PFSK-1 (cell line): ENCODE measurements at regions not wholly inside any gene's neighbourhood (a gene's known extent, or its start where the extent isn't known, plus 50 kb on each side); places are given as distances from the start of the nearest gene placed in this dataset.

Source experiments
- POLR2AphosphoS5 ChIP-seq: IDR thresholded peaks from 2 replicates; pipeline ENCODE4 v1.6.1; 2012; ENCODE audit warnings: low read depth, mild to moderate bottlenecking, control low read depth, low read length, moderate library complexity
- TAF1 ChIP-seq: IDR thresholded peaks from 2 replicates; pipeline ENCODE4 v1.6.1; 2012; ENCODE audit warnings: low read length, control low read depth, borderline replicate concordance; ENCODE audit not compliant: insufficient read depth

DNA sequence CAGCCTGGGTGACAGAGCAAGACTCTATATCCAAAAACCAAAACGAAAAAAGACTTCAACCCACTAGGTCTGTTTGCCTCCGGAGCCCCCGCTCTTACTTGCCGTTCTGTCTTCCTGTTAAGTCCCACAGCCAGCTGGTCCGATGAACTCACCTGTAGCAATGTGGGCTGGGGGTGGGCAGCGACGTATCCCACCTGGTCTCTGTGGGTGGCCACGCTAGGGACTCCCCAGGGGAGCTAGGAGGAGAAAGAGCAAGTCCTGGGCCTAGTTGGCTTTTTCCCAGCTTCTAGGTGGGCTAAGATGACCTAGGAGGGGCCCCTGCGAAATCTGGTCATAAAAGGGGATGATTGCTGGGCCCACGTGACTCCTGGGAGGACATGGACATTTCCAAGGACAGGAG lies 166.0 kb upstream of the KCNG1 start:
- no peak for TF ChIP-seq TAF1
- no peak for TF ChIP-seq POLR2AphosphoS5
